H9 (cell line): ENCODE measurements at regions not wholly inside any gene's neighbourhood (a gene's known extent, or its start where the extent isn't known, plus 50 kb on each side); places are given as distances from the start of the nearest gene placed in this dataset.

ENCODE experiments used
- DNase-seq: peaks from one replicate; pipeline ENCODE4 v3.0.0-alpha.2; 2017
- H2AFZ ChIP-seq: one replicate; pipeline ENCODE4 v1.6.1; 2013; ENCODE audit warnings: mild to moderate bottlenecking, low read length, control low read depth, moderate library complexity
- H2AK5ac ChIP-seq: 2 replicates; pipeline ENCODE4 v1.6.1; 2013; ENCODE audit warnings: low read length, control low read depth, mixed read lengths; ENCODE audit not compliant: insufficient read length
- H2BK120ac ChIP-seq: one replicate; pipeline ENCODE4 v1.6.1; 2013; ENCODE audit warnings: low read depth, mild to moderate bottlenecking, low read length, control low read depth, inconsistent platforms; ENCODE audit not compliant: poor library complexity, severe bottlenecking
- H2BK12ac ChIP-seq: 2 replicates; pipeline ENCODE4 v1.6.1; 2013; ENCODE audit warnings: low read length, control low read depth, mixed read lengths, low read depth; ENCODE audit not compliant: insufficient read length
- H2BK15ac ChIP-seq: 2 replicates; pipeline ENCODE4 v1.6.1; 2013; ENCODE audit warnings: low read depth, low read length, control low read depth
- H2BK20ac ChIP-seq: one replicate; pipeline ENCODE4 v1.6.1; 2013; ENCODE audit warnings: low read depth, mild to moderate bottlenecking, low read length, control low read depth, inconsistent platforms; ENCODE audit not compliant: poor library complexity, severe bottlenecking
- H2BK5ac ChIP-seq: 2 replicates; pipeline ENCODE4 v1.6.1; 2013; ENCODE audit warnings: low read length, control low read depth, mixed read lengths; ENCODE audit not compliant: insufficient read length
- H3K14ac ChIP-seq: 2 replicates; pipeline ENCODE4 v1.6.1; 2013; ENCODE audit warnings: low read length, control low read depth; ENCODE audit not compliant: insufficient read depth
- H3K18ac ChIP-seq: 2 replicates; pipeline ENCODE4 v1.6.1; 2013; ENCODE audit warnings: low read depth, mild to moderate bottlenecking, mixed read lengths, low read length, control low read depth; ENCODE audit not compliant: insufficient read length
- H3K23ac ChIP-seq: 2 replicates; pipeline ENCODE4 v1.6.1; 2013; ENCODE audit warnings: low read length, control low read depth, mixed read lengths, low read depth; ENCODE audit not compliant: insufficient read length
- H3K23me2 ChIP-seq: 2 replicates; pipeline ENCODE4 v1.6.1; 2013; ENCODE audit warnings: low read depth, mild to moderate bottlenecking, mixed read lengths, low read length, control low read depth; ENCODE audit not compliant: insufficient read length, poor library complexity, severe bottlenecking
- H3K27ac ChIP-seq: 2 replicates; pipeline ENCODE4 v1.5.1; 2013; ENCODE audit warnings: low read length, control low read depth, mixed read lengths, low read depth; ENCODE audit not compliant: insufficient read length
- H3K27me3 ChIP-seq: 2 replicates; pipeline ENCODE4 v1.6.1; 2013; ENCODE audit warnings: low read length, control low read depth, inconsistent platforms; ENCODE audit not compliant: insufficient read depth
- H3K4ac ChIP-seq: 2 replicates; pipeline ENCODE4 v1.6.1; 2013; ENCODE audit warnings: low read depth, mild to moderate bottlenecking, control low read depth, inconsistent platforms, low read length, moderate library complexity
- H3K4me1 ChIP-seq: 2 replicates; pipeline ENCODE4 v1.6.1; 2013; ENCODE audit warnings: low read length, control low read depth, inconsistent platforms; ENCODE audit not compliant: insufficient read depth
- H3K4me2 ChIP-seq: 2 replicates; pipeline ENCODE4 v1.6.1; 2013; ENCODE audit warnings: low read length, control low read depth, mixed read lengths; ENCODE audit not compliant: insufficient read length, insufficient read depth
- H3K56ac ChIP-seq: 2 replicates; pipeline ENCODE4 v1.6.1; 2013; ENCODE audit warnings: low read depth, mild to moderate bottlenecking, mixed read lengths, low read length, control low read depth; ENCODE audit not compliant: insufficient read length
- H3K79me1 ChIP-seq: 2 replicates; pipeline ENCODE4 v1.6.1; 2013; ENCODE audit warnings: low read depth, mild to moderate bottlenecking, moderate library complexity, low read length, control low read depth, inconsistent platforms; ENCODE audit not compliant: insufficient read depth, poor library complexity, severe bottlenecking
- H3K79me2 ChIP-seq: 2 replicates; pipeline ENCODE4 v1.6.1; 2013; ENCODE audit warnings: low read length, control low read depth, inconsistent platforms; ENCODE audit not compliant: insufficient read depth
- H3K9ac ChIP-seq: 2 replicates; pipeline ENCODE4 v1.6.1; 2013; ENCODE audit warnings: low read length, control low read depth, mixed read lengths; ENCODE audit not compliant: insufficient read length; ENCODE audit errors: extremely low read depth
- H3K9me3 ChIP-seq: one replicate; pipeline ENCODE4 v1.6.1; 2013; ENCODE audit warnings: low read depth, low read length, inconsistent platforms; ENCODE audit not compliant: control insufficient read depth
- H3T11ph ChIP-seq: one replicate; pipeline ENCODE4 v1.6.1; 2013; ENCODE audit warnings: mild to moderate bottlenecking, low read length, control low read depth, inconsistent platforms
- H4K20me1 ChIP-seq: one replicate; pipeline ENCODE4 v1.6.1; 2013; ENCODE audit not compliant: control insufficient read depth, insufficient read length, insufficient read depth
- H4K5ac ChIP-seq: 2 replicates; pipeline ENCODE4 v1.6.1; 2013; ENCODE audit warnings: low read depth, mild to moderate bottlenecking, mixed read lengths, low read length, control low read depth; ENCODE audit not compliant: insufficient read length
- H4K8ac ChIP-seq: replicated peaks from 2 replicates; pipeline ENCODE4 v1.6.1; 2013; ENCODE audit warnings: low read length, control low read depth, mixed read lengths, low read depth; ENCODE audit not compliant: insufficient read length
- H4K91ac ChIP-seq: 2 replicates; pipeline ENCODE4 v1.6.1; 2013; ENCODE audit warnings: low read depth, mild to moderate bottlenecking, moderate library complexity, mixed read lengths, low read length, control low read depth; ENCODE audit not compliant: insufficient read length
- H3K27ac Mint-ChIP-seq, 3 experiments: 2 replicates in 2 of 3; 3 replicates in 1 of 3; pipeline ENCODE4 v1.8.0; 2020 to 2021; ENCODE audit warnings: mixed read lengths in 3 of 3, mild to moderate bottlenecking in 1 of 3, moderate library complexity in 1 of 3
- H3K27me3 Mint-ChIP-seq: 2 replicates; pipeline ENCODE4 v1.8.0; 2021; ENCODE audit warnings: low read depth, mild to moderate bottlenecking, moderate library complexity, mixed read lengths
- H3K36me3 Mint-ChIP-seq, 3 experiments: 2 replicates in 2 of 3; 3 replicates in 1 of 3; pipeline ENCODE4 v1.8.0; 2020 to 2021; ENCODE audit warnings: low read depth in 3 of 3, mixed read lengths in 3 of 3; ENCODE audit not compliant: insufficient read depth in 1 of 3
- H3K4me1 Mint-ChIP-seq, 2 experiments: 2 replicates each; pipeline ENCODE4 v1.8.0; 2020; ENCODE audit warnings: mixed read lengths in 2 of 2
- H3K4me3 Mint-ChIP-seq, 2 experiments: 2 replicates in 1 of 2; 3 replicates in 1 of 2; pipeline ENCODE4 v1.8.0; 2020 to 2021; ENCODE audit warnings: mild to moderate bottlenecking in 2 of 2, mixed read lengths in 2 of 2, moderate library complexity in 1 of 2
- H3K9me3 Mint-ChIP-seq, 2 experiments: 2 replicates in 1 of 2; 3 replicates in 1 of 2; pipeline ENCODE4 v1.8.0; 2020; ENCODE audit warnings: mild to moderate bottlenecking in 2 of 2, mixed read lengths in 2 of 2, moderate library complexity in 1 of 2
- WGBS: extraction: QIAGEN DNeasy Blood & Tissue Kit; methylation state at CpG from one replicate; pipeline ENCODE4 v1.1.7; 2013; ENCODE audit warnings: missing lambda C conversion rate, low lambda C conversion rate, mixed read lengths; ENCODE audit not compliant: insufficient read length; ENCODE audit errors: extremely low coverage; 5-methylcytosine and 5-hydroxymethylcytosine counted together
- TF ChIP-seq, protein P1 (sequence below): fragments of 200-600 bp; sonication (generic); conservative IDR thresholded peaks from 3 replicates; pipeline ENCODE4 v1.8.0; 2021; ENCODE audit warnings: antibody characterized with exemption, mild to moderate bottlenecking

DNA sequence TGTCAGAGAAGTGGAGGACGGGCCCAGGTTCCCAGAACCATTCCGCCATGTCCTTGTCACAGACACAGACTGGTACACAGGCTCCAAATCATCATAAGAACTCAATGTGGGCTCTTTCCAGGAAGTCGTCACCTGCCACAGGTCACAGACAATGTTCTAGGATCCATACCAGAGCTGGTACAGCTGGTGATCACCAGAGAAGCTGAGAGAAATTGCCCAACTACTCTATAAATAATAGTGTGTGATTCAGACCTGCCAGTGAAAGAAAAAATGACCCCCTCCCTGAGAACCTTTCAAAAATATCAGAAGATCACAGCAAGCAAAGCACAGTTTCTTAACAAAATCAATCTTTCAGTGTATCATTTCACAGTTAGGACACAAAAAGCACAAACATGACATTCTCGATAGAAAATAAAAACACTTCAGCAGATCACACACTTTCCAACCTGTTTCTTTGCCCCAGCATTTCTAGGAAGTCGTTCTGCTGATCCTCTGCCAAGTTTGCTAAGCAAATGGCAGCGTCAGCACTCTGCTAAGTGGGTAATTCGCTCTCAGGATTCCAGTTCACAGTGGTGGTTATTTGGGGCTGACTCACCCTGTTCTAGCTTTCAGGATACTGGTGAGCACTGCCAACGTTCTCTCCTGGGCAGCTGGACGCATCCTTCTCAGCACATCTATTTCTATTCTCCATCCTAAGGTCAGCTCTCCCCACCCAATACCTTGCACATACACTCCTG lies 223.3 kb upstream of the SFSWAP start:
- Histone ChIP-seq H3K9me3 (no peaks in the 10 kb centered on the region), H2BK12ac (no peak overlapping the region), H3K79me2 (no peaks in the 10 kb centered on the region), H3T11ph (no peak overlapping the region), H3K18ac (no peak overlapping the region), H3K4me2 (no peak overlapping the region), H3K27ac (no peak overlapping the region), H4K8ac (no peak overlapping the region), H3K79me1 (no peaks in the 10 kb centered on the region), H3K27me3 (no peaks in the 10 kb centered on the region; the same call in 1 of the 2 replicates), H3K14ac (no peak overlapping the region), H2AK5ac (no peak overlapping the region), H3K9ac (no peak overlapping the region), H2AFZ (no peak overlapping the region), H3K4me1 (no peaks in the 10 kb centered on the region), H2BK120ac (no peak overlapping the region), H3K56ac (no peak overlapping the region), H2BK5ac (no peak overlapping the region), H4K20me1 (no peaks in the 10 kb centered on the region), H3K23ac (no peak overlapping the region), H4K91ac (no peak overlapping the region), H2BK20ac (no peak overlapping the region), H3K23me2 (no peaks in the 10 kb centered on the region), H4K5ac (no peak overlapping the region), H3K4ac (no peak overlapping the region), H2BK15ac (no peak overlapping the region)
- no CpG with 5 or more reads among the region's 9 CpGs for WGBS
- Mint-ChIP-seq H3K27me3 (peaks cover 27% of the 10 kb centered on the region), H3K9me3 (no peaks in the 10 kb centered on the region), H3K27ac (no peak overlapping the region), H3K4me1 (0 out of 4 replicates have a peak, but pooled peaks cover 0 to 3% of the 10 kb centered on the region in 2 experiments), H3K4me3 (no peak overlapping the region; a peak in 1 of 5 replicates), H3K36me3 (no peaks in the 10 kb centered on the region)
- DNase-seq = no peak
- TF ChIP-seq, protein P1, sequence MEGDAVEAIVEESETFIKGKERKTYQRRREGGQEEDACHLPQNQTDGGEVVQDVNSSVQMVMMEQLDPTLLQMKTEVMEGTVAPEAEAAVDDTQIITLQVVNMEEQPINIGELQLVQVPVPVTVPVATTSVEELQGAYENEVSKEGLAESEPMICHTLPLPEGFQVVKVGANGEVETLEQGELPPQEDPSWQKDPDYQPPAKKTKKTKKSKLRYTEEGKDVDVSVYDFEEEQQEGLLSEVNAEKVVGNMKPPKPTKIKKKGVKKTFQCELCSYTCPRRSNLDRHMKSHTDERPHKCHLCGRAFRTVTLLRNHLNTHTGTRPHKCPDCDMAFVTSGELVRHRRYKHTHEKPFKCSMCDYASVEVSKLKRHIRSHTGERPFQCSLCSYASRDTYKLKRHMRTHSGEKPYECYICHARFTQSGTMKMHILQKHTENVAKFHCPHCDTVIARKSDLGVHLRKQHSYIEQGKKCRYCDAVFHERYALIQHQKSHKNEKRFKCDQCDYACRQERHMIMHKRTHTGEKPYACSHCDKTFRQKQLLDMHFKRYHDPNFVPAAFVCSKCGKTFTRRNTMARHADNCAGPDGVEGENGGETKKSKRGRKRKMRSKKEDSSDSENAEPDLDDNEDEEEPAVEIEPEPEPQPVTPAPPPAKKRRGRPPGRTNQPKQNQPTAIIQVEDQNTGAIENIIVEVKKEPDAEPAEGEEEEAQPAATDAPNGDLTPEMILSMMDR = no peak
